Activated naive CD8-positive, alpha-beta T cell (primary cell): ENCODE measurements at regions not wholly inside any gene's neighbourhood (a gene's known extent, or its start where the extent isn't known, plus 50 kb on each side); places are given as distances from the start of the nearest gene placed in this dataset.

Experiments used
- H3K27ac Mint-ChIP-seq: one replicate; pipeline ENCODE4 v1.8.0; 2021; ENCODE audit warnings: mixed read lengths
- H3K27me3 Mint-ChIP-seq: one replicate; pipeline ENCODE4 v1.8.0; 2021; ENCODE audit warnings: mixed read lengths
- H3K36me3 Mint-ChIP-seq: one replicate; pipeline ENCODE4 v1.8.0; 2021; ENCODE audit warnings: mixed read lengths
- H3K4me1 Mint-ChIP-seq: one replicate; pipeline ENCODE4 v1.8.0; 2021; ENCODE audit warnings: low read depth, mixed read lengths
- H3K4me3 Mint-ChIP-seq: one replicate; pipeline ENCODE4 v1.8.0; 2021; ENCODE audit warnings: mild to moderate bottlenecking, mixed read lengths
- H3K9me3 Mint-ChIP-seq: one replicate; pipeline ENCODE4 v1.8.0; 2021; ENCODE audit warnings: low read depth, mixed read lengths

GRCh38 chr11:116100016-116100415 is 595.8 kb upstream of the CADM1 start:
- H3K9me3 Mint-ChIP-seq = no peaks in the 10 kb centered on the region
- H3K36me3 Mint-ChIP-seq = no peaks in the 10 kb centered on the region
- no peak overlapping the region for H3K4me3 Mint-ChIP-seq
- H3K4me1 Mint-ChIP-seq = no peaks in the 10 kb centered on the region
- peaks cover 5% of the 10 kb centered on the region for H3K27me3 Mint-ChIP-seq
- H3K27ac Mint-ChIP-seq = no peak overlapping the region

- Mint-ChIP-seq H3K4me3 (no peak overlapping the region), H3K9me3 (no peaks in the 10 kb centered on the region), H3K27ac (no peak overlapping the region), H3K4me1 (no peaks in the 10 kb centered on the region), H3K27me3 (peaks cover 5% of the 10 kb centered on the region), H3K36me3 (no peaks in the 10 kb centered on the region)
These were observed 595.3 kb upstream of the CADM1 start for GRCh38 chr11:116099541-116099940.

GRCh38 chr11:116096272-116096995 is 592.2 kb upstream of the CADM1 start:
- no peak overlapping the region for H3K27ac Mint-ChIP-seq
- no peaks in the 10 kb centered on the region for H3K36me3 Mint-ChIP-seq
- no peak overlapping the region for H3K4me3 Mint-ChIP-seq
- H3K27me3 Mint-ChIP-seq = peaks cover 5% of the 10 kb centered on the region
- H3K9me3 Mint-ChIP-seq = no peaks in the 10 kb centered on the region
- H3K4me1 Mint-ChIP-seq = no peaks in the 10 kb centered on the region

- Mint-ChIP-seq H3K27me3 (peaks cover 5% of the 10 kb centered on the region), H3K4me1 (no peaks in the 10 kb centered on the region), H3K9me3 (no peaks in the 10 kb centered on the region), H3K36me3 (no peaks in the 10 kb centered on the region), H3K4me3 (no peak overlapping the region), H3K27ac (no peak overlapping the region)
These were observed 589.5 kb upstream of the CADM1 start for GRCh38 chr11:116093481-116094270.

GRCh38 chr11:116093065-116093464 is 588.9 kb upstream of the CADM1 start:
- H3K27ac Mint-ChIP-seq = no peak overlapping the region
- H3K36me3 Mint-ChIP-seq = no peaks in the 10 kb centered on the region
- H3K4me1 Mint-ChIP-seq = no peaks in the 10 kb centered on the region
- H3K27me3 Mint-ChIP-seq = peaks cover 5% of the 10 kb centered on the region
- no peak overlapping the region for H3K4me3 Mint-ChIP-seq
- H3K9me3 Mint-ChIP-seq = no peaks in the 10 kb centered on the region

GRCh38 chr11:116086426-116086825 is 582.2 kb upstream of the CADM1 start:
- no peaks in the 10 kb centered on the region for H3K9me3 Mint-ChIP-seq
- H3K4me1 Mint-ChIP-seq = no peaks in the 10 kb centered on the region
- H3K27ac Mint-ChIP-seq = no peak overlapping the region
- no peaks in the 10 kb centered on the region for H3K36me3 Mint-ChIP-seq
- H3K27me3 Mint-ChIP-seq = peaks cover 3% of the 10 kb centered on the region
- no peak overlapping the region for H3K4me3 Mint-ChIP-seq

GRCh38 chr11:116085031-116085635 is 580.9 kb upstream of the CADM1 start:
- H3K36me3 Mint-ChIP-seq = no peaks in the 10 kb centered on the region
- H3K4me1 Mint-ChIP-seq = no peaks in the 10 kb centered on the region
- peaks cover 3% of the 10 kb centered on the region for H3K27me3 Mint-ChIP-seq
- peaks cover 4% of the 10 kb centered on the region for H3K9me3 Mint-ChIP-seq
- no peak overlapping the region for H3K4me3 Mint-ChIP-seq
- no peak overlapping the region for H3K27ac Mint-ChIP-seq

GRCh38 chr11:116084511-116084910 is 580.3 kb upstream of the CADM1 start:
- no peak overlapping the region for H3K27ac Mint-ChIP-seq
- H3K27me3 Mint-ChIP-seq = peaks cover 3% of the 10 kb centered on the region
- H3K4me3 Mint-ChIP-seq = no peak overlapping the region
- no peaks in the 10 kb centered on the region for H3K4me1 Mint-ChIP-seq
- H3K36me3 Mint-ChIP-seq = no peaks in the 10 kb centered on the region
- peaks cover 5% of the 10 kb centered on the region for H3K9me3 Mint-ChIP-seq

- no peak overlapping the region for H3K27ac Mint-ChIP-seq
- H3K36me3 Mint-ChIP-seq = no peaks in the 10 kb centered on the region
- no peak overlapping the region for H3K4me3 Mint-ChIP-seq
- peaks cover 5% of the 10 kb centered on the region for H3K27me3 Mint-ChIP-seq
- H3K4me1 Mint-ChIP-seq = no peaks in the 10 kb centered on the region
- H3K9me3 Mint-ChIP-seq = peaks cover 7% of the 10 kb centered on the region
These were observed 578.0 kb upstream of the CADM1 start for GRCh38 chr11:116082256-116082655.

- Mint-ChIP-seq H3K27ac (no peak overlapping the region), H3K27me3 (peaks cover 9% of the 10 kb centered on the region), H3K9me3 (peaks cover 7% of the 10 kb centered on the region), H3K4me3 (no peak overlapping the region), H3K4me1 (no peaks in the 10 kb centered on the region), H3K36me3 (no peaks in the 10 kb centered on the region)
These were observed 575.4 kb upstream of the CADM1 start for GRCh38 chr11:116079580-116079979.

- Mint-ChIP-seq H3K4me1 (no peaks in the 10 kb centered on the region), H3K4me3 (no peak overlapping the region), H3K27me3 (peaks cover 9% of the 10 kb centered on the region), H3K36me3 (no peaks in the 10 kb centered on the region), H3K9me3 (peaks cover 7% of the 10 kb centered on the region), H3K27ac (no peak overlapping the region)
These were observed 573.9 kb upstream of the CADM1 start for GRCh38 chr11:116078101-116078591.

- Mint-ChIP-seq H3K4me3 (no peak overlapping the region), H3K4me1 (no peaks in the 10 kb centered on the region), H3K36me3 (no peaks in the 10 kb centered on the region)
These were observed 572.9 kb upstream of the CADM1 start for GRCh38 chr11:116077092-116077491.

GRCh38 chr11:116073854-116074837 is 569.9 kb upstream of the CADM1 start:
- Mint-ChIP-seq H3K4me1 (no peaks in the 10 kb centered on the region), H3K4me3 (no peak overlapping the region)

More at GRCh38 chr11:116077092-116077491, 572.9 kb upstream of the CADM1 start:
- H3K27me3 Mint-ChIP-seq = peaks cover 6% of the 10 kb centered on the region
- peaks cover 7% of the 10 kb centered on the region for H3K9me3 Mint-ChIP-seq
- H3K27ac Mint-ChIP-seq = no peak overlapping the region

More at GRCh38 chr11:116073854-116074837, 569.9 kb upstream of the CADM1 start:
- no peaks in the 10 kb centered on the region for H3K9me3 Mint-ChIP-seq
- H3K36me3 Mint-ChIP-seq = no peaks in the 10 kb centered on the region
- H3K27ac Mint-ChIP-seq = no peak overlapping the region
- peaks cover 4% of the 10 kb centered on the region for H3K27me3 Mint-ChIP-seq
